ENCODE measurements at regions not wholly inside any gene's neighbourhood (a gene's known extent, or its start where the extent isn't known, plus 50 kb on each side); places are given as distances from the start of the nearest gene placed in this dataset.

GRCh38 chr6:139777202-139777970, 402.9 kb upstream of the CITED2 start:
- no peaks in the 10 kb centered on the region for H3K36me3 Mint-ChIP-seq (ENCODE audit: low read depth)
- no peaks in the 10 kb centered on the region for H3K27me3 Mint-ChIP-seq
- H3K27ac Mint-ChIP-seq: no peak overlapping the region
- no peak overlapping the region for H3K4me3 Mint-ChIP-seq
- no peaks in the 10 kb centered on the region for H3K9me3 Mint-ChIP-seq
- peaks cover 13% of the 10 kb centered on the region for H3K4me1 Mint-ChIP-seq (ENCODE audit: low read depth)
- intact Hi-C loops (cut with micrococcal nuclease): no loop called here

DNA sequence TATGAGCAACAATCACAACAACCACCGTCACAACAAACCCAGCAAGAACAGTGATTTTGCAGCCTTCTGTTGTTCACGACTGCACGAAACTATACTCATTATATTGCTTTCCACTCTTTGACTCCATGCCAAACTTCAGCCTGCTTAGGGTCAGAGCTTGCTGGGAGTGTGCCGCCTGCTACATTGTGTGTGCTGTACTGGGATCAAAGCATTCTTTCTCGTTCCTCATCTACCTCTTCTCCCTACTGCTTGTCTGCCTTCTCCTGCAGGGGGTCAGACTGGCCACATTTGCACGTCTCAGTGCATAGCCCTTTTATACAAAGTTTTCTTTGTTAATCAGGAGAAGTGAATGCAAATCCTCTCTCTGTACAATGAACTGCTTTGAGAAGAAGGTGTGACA, 401.6 kb upstream of the CITED2 start:
- Mint-ChIP-seq H3K4me1 (ENCODE audit: low read depth) (peaks cover 13% of the 10 kb centered on the region), H3K27me3 (no peaks in the 10 kb centered on the region), H3K9me3 (no peaks in the 10 kb centered on the region), H3K27ac (no peak overlapping the region), H3K36me3 (ENCODE audit: low read depth) (no peaks in the 10 kb centered on the region), H3K4me3 (no peak overlapping the region)
- intact Hi-C loops (cut with micrococcal nuclease): no loop called here

DNA sequence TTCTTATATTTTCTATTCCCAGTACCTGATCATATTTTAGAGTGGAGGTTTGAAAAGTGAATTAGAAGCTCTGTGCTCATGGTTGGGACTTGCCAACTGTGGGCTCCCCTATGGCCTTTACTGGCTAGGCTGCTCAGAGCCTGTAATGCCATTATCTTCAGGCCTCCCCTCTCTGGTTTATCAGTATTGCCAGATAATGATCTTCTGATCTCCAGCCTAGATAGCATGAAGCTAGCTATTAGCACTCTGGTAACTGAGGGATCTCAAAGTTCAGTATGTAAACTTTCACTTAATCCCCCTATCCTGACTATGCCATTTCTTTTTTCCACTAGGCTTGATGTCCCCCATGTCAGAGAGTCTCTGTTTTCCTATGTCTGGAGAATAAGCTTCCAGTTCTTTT, 393.7 kb upstream of the CITED2 start:
- Mint-ChIP-seq H3K27ac (no peak overlapping the region), H3K9me3 (no peaks in the 10 kb centered on the region), H3K36me3 (ENCODE audit: low read depth) (no peaks in the 10 kb centered on the region), H3K4me1 (ENCODE audit: low read depth) (peaks cover 25% of the 10 kb centered on the region), H3K27me3 (no peaks in the 10 kb centered on the region), H3K4me3 (no peak overlapping the region)
- intact Hi-C loops (cut with micrococcal nuclease): no loop called here

DNA sequence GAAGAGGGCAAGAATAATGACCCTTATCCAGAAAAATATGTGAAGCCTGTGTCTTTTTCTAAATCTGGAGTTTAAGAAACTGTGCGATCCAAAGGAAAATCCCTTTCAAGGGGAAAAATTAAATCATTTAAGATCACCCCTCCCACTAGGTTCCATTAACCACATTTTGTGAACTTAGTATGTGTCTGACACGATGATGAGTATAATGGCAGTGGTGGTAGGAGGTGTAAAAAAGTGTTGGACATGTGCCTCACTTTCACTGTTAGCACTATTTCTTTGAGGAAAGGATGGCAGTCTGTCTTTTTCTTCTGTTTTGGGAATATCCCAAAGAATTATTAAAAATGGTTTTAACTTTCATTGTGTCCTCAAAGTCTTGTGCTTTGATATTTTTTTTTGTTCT, 392.3 kb upstream of the CITED2 start:
- H3K27me3 Mint-ChIP-seq: no peaks in the 10 kb centered on the region
- H3K27ac Mint-ChIP-seq: no peak overlapping the region
- H3K36me3 Mint-ChIP-seq (ENCODE audit: low read depth): no peaks in the 10 kb centered on the region
- intact Hi-C loops (cut with micrococcal nuclease): loop anchor here (2.0 kb wide), 1 partner anchor 34 kb away; no protein-coding TSS in a partner anchor
- H3K4me1 Mint-ChIP-seq (ENCODE audit: low read depth): peaks cover 25% of the 10 kb centered on the region
- H3K4me3 Mint-ChIP-seq: no peak overlapping the region
- H3K9me3 Mint-ChIP-seq: no peaks in the 10 kb centered on the region

DNA sequence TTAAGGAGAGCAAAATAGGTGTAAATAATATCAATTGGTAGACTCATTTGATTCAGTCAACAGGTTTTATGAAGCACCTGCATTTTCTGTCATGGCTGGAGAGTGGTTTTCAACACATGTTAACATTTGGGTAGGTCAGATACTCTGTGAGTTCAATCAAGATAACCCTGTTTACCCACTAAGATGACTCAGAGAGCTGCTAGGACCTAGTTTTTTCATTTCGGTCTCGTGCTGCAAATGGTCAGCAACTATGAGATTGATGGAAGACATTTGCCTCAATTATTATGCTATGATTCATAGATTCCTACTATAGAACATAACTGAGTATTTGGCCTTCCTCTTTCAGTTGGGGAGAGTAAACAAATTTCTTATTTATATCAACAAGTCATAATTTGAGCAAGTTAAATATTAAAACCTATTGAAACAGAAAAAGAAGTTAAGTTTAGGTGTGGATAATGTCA, 391.4 kb upstream of the CITED2 start:
- H3K4me1 Mint-ChIP-seq (ENCODE audit: low read depth): peaks cover 30% of the 10 kb centered on the region
- intact Hi-C loops (cut with micrococcal nuclease): loop anchor here (2.0 kb wide), 1 partner anchor 35 kb away; no protein-coding TSS in a partner anchor

DNA sequence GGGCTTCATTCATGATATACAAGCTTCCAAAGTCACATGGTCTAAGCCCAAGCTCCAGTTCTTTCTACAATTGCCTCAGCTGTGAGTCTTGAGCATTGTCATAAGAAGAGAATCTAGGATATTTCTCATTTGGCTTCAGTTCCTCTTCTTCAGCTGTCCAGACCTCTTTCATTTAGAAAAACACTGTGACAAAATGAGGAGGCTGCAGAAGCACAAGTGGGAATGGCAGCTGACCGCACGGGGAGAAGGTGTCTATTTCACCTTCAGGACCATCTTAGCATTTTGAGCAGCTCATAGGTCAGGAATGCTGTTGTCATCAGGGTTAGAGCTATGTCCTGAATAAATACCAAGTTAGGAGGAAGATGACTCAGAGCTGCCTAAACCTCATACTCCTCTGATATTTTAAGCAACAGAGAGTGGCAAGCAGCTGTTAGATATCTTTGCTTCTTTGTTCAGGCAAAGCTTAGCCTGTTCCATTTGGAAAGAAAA, 390.1 kb upstream of the CITED2 start:
- Mint-ChIP-seq H3K4me1 (ENCODE audit: low read depth) (peaks cover 30% of the 10 kb centered on the region), H3K36me3 (ENCODE audit: low read depth) (no peaks in the 10 kb centered on the region), H3K27ac (peak overlapping the region; percentile 94), H3K27me3 (no peaks in the 10 kb centered on the region), H3K9me3 (no peaks in the 10 kb centered on the region), H3K4me3 (peak overlapping the region; percentile 58)
- intact Hi-C loops (cut with micrococcal nuclease): loop anchor here (5.0 kb wide), 2 partner anchors 83 to 118 kb away; no protein-coding TSS in a partner anchor

More for the DNA sequence above, 391.4 kb upstream of the CITED2 start:
- peak overlapping the region; percentile 52 for H3K27ac Mint-ChIP-seq
- no peak overlapping the region for H3K4me3 Mint-ChIP-seq
- no peaks in the 10 kb centered on the region for H3K9me3 Mint-ChIP-seq
- no peaks in the 10 kb centered on the region for H3K36me3 Mint-ChIP-seq (ENCODE audit: low read depth)
- no peaks in the 10 kb centered on the region for H3K27me3 Mint-ChIP-seq

DNA sequence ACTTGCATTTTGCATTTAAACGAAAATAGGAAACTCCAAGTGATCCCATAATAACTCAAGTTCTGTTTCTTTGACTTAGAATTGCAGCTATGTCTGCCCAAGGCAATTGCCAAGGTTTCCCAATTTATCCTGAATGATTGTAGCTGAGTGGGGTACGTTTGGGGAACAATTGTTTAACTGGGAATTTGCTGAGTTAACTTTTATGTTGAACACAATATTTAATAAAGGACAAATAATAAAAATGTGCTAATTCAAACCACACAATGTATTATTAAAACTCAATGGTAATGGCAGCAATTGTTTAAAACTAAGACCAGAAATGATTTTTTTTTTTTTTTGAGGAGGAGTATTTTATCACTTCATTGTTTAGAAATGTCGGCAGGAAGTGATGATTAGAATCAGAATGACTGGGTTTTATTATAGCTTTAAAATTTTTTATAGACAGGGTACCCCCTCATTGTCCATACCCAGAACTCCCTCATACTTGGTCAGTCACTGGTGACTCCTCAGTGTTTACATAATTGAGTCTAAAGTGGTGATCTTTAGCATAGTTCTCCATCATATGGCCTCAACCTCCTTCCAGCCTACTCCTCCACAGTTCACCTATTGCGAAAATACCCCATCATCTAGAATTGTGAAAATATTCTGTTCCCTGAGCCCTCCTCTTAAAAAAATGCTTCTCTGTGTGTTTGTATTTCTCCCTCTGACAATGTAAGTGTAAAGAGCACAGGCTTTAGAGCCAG, 389.2 kb upstream of the CITED2 start:
- Mint-ChIP-seq H3K9me3 (no peaks in the 10 kb centered on the region), H3K4me3 (no peak overlapping the region), H3K27me3 (no peaks in the 10 kb centered on the region), H3K27ac (peak overlapping the region; percentile 94), H3K4me1 (ENCODE audit: low read depth) (peaks cover 30% of the 10 kb centered on the region), H3K36me3 (ENCODE audit: low read depth) (no peaks in the 10 kb centered on the region)
- intact Hi-C loops (cut with micrococcal nuclease): loop anchor here (5.0 kb wide), 2 partner anchors 84 to 119 kb away; no protein-coding TSS in a partner anchor

GRCh38 chr6:139762587-139763031, 388.2 kb upstream of the CITED2 start:
- H3K36me3 Mint-ChIP-seq (ENCODE audit: low read depth): no peaks in the 10 kb centered on the region
- H3K4me3 Mint-ChIP-seq: no peak overlapping the region
- intact Hi-C loops (cut with micrococcal nuclease): loop anchor here (1.0 to 5.0 kb wide), 3 partner anchors 85 to 387 kb away; no protein-coding TSS in a partner anchor
- H3K27ac Mint-ChIP-seq: peak overlapping the region; percentile 94
- H3K27me3 Mint-ChIP-seq: no peaks in the 10 kb centered on the region
- peaks cover 39% of the 10 kb centered on the region for H3K4me1 Mint-ChIP-seq (ENCODE audit: low read depth)
- H3K9me3 Mint-ChIP-seq: no peaks in the 10 kb centered on the region

DNA sequence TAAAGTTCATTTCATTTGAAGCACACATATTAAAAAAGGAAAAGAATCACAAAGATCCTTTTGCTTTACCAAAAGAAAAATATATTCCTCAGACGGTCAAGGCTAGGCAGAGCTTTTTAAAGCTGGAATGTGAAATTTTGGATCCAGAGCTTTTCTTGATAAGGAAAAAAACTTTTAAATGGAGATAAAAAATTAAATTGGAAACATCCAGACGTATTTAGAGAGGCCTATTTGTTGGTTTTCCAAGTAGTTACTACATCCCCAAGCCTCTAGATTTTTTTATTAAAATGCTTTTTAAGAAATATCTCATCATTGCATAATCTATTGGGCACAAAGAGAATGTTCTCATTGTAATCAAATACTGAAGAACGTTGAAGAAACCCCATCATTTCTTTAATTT, 385.7 kb upstream of the CITED2 start:
- H3K27me3 Mint-ChIP-seq: no peaks in the 10 kb centered on the region
- intact Hi-C loops (cut with micrococcal nuclease): loop anchor here (5.0 kb wide), 2 partner anchors 87 to 122 kb away; no protein-coding TSS in a partner anchor
- peaks cover 5% of the 10 kb centered on the region for H3K9me3 Mint-ChIP-seq
- peaks cover 29% of the 10 kb centered on the region for H3K4me1 Mint-ChIP-seq (ENCODE audit: low read depth)
- no peak overlapping the region for H3K27ac Mint-ChIP-seq
- H3K4me3 Mint-ChIP-seq: no peak overlapping the region
- no peaks in the 10 kb centered on the region for H3K36me3 Mint-ChIP-seq (ENCODE audit: low read depth)

- no peaks in the 10 kb centered on the region for H3K27me3 Mint-ChIP-seq
- no peak overlapping the region for H3K4me3 Mint-ChIP-seq
- H3K4me1 Mint-ChIP-seq (ENCODE audit: low read depth): peaks cover 27% of the 10 kb centered on the region
- peaks cover 5% of the 10 kb centered on the region for H3K9me3 Mint-ChIP-seq
- H3K36me3 Mint-ChIP-seq (ENCODE audit: low read depth): no peaks in the 10 kb centered on the region
- no peak overlapping the region for H3K27ac Mint-ChIP-seq
- intact Hi-C loops (cut with micrococcal nuclease): no loop called here
Measured at GRCh38 chr6:139759086-139759485, 384.6 kb upstream of the CITED2 start.

GRCh38 chr6:139758209-139758611, 383.8 kb upstream of the CITED2 start:
- Mint-ChIP-seq H3K27me3 (no peaks in the 10 kb centered on the region), H3K9me3 (peaks cover 5% of the 10 kb centered on the region), H3K27ac (no peak overlapping the region), H3K36me3 (ENCODE audit: low read depth) (no peaks in the 10 kb centered on the region), H3K4me3 (no peak overlapping the region), H3K4me1 (ENCODE audit: low read depth) (peaks cover 23% of the 10 kb centered on the region)
- intact Hi-C loops (cut with micrococcal nuclease): no loop called here

- Mint-ChIP-seq H3K36me3 (ENCODE audit: low read depth) (no peaks in the 10 kb centered on the region), H3K27ac (no peak overlapping the region), H3K4me3 (no peak overlapping the region)
Measured at GRCh38 chr6:139757784-139758183, 383.3 kb upstream of the CITED2 start.

DNA sequence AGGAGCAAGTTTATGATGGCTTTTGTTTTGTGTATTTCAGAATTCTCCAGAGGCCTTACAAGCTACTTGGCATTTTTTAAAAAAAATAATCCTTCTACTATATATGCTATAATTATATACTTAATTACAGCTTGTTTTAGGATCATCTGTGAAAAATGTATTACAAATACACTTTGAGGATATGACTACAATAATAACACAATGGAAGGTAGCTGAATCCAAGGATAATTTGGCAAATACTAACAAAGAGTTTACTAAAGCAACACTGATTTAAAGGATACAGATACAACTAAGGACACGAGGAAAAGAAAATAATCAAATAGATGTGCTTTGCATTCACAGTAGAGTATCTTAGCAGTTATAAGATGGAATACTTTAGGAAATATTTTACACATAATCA, 381.9 kb upstream of the CITED2 start:
- peaks cover 22% of the 10 kb centered on the region for H3K4me1 Mint-ChIP-seq (ENCODE audit: low read depth)
- intact Hi-C loops (cut with micrococcal nuclease): no loop called here
- no peaks in the 10 kb centered on the region for H3K36me3 Mint-ChIP-seq (ENCODE audit: low read depth)
- no peak overlapping the region for H3K4me3 Mint-ChIP-seq
- H3K27me3 Mint-ChIP-seq: no peaks in the 10 kb centered on the region
- peaks cover 5% of the 10 kb centered on the region for H3K9me3 Mint-ChIP-seq
- no peak overlapping the region for H3K27ac Mint-ChIP-seq

More at GRCh38 chr6:139757784-139758183, 383.3 kb upstream of the CITED2 start:
- H3K4me1 Mint-ChIP-seq (ENCODE audit: low read depth): peaks cover 23% of the 10 kb centered on the region
- intact Hi-C loops (cut with micrococcal nuclease): no loop called here
- H3K27me3 Mint-ChIP-seq: no peaks in the 10 kb centered on the region
- H3K9me3 Mint-ChIP-seq: peaks cover 5% of the 10 kb centered on the region

All from dendritic cell treated with granulocyte-macrophage colony-stimulating factor and Interleukin-4, amounts not matched to agents 40 ng/mL and 50 ng/mL, for 4 days (primary cell).